ENCODE measurements at regions not wholly inside any gene's neighbourhood (a gene's known extent, or its start where the extent isn't known, plus 50 kb on each side); places are given as distances from the start of the nearest gene placed in this dataset.

- Histone ChIP-seq H3K4me3 (ENCODE audit: low read length in 3 of 3) (no peak overlapping the region), H3K36me3 (ENCODE audit: control insufficient read depth in 2 of 3, insufficient read depth in 3 of 3, low read length in 3 of 3) (no peaks in the 10 kb centered on the region), H3K4me1 (ENCODE audit: control insufficient read depth in 2 of 3, insufficient read depth in 2 of 3, low read depth in 1 of 3, low read length in 3 of 3) (no peaks in the 10 kb centered on the region), H3K9me3 (ENCODE audit: control insufficient read depth in 2 of 3, insufficient read depth in 1 of 3, low read length in 3 of 3) (no peaks in the 10 kb centered on the region), H3K27me3 (ENCODE audit: control insufficient read depth, insufficient read depth, low read length) (no peaks in the 10 kb centered on the region), H3K9ac (ENCODE audit: low read length in 3 of 3) (no peak overlapping the region), H3K27ac (ENCODE audit: low read depth in 2 of 2, low read length in 2 of 2) (no peak overlapping the region)
- intact Hi-C loops (cut with DNase I), result no loop called here
- FAIRE-seq (no peak), DNase-seq (no peak)
- no peak for TF ChIP-seq CTCF (IDR thresholded peaks at IDR 0.05; ENCODE audit: borderline replicate concordance, extremely low read depth, insufficient read depth)
These were observed 479.7 kb downstream of the FSCB start for GRCh38 chr14:44027397-44027796.

- H3K27me3 ChIP-seq (ENCODE audit: control insufficient read depth, insufficient read depth, low read length), result no peaks in the 10 kb centered on the region
- no peak overlapping the region for H3K9ac ChIP-seq (ENCODE audit: low read length in 3 of 3)
- no peak for DNase-seq
- no peak for TF ChIP-seq CTCF (IDR thresholded peaks at IDR 0.05; ENCODE audit: borderline replicate concordance, extremely low read depth, insufficient read depth)
- no peaks in the 10 kb centered on the region for H3K4me1 ChIP-seq (ENCODE audit: control insufficient read depth in 2 of 3, insufficient read depth in 2 of 3, low read depth in 1 of 3, low read length in 3 of 3)
- no peak for FAIRE-seq
- intact Hi-C loops (cut with DNase I), result no loop called here
- no peaks in the 10 kb centered on the region for H3K9me3 ChIP-seq (ENCODE audit: control insufficient read depth in 2 of 3, insufficient read depth in 1 of 3, low read length in 3 of 3)
- no peak overlapping the region for H3K4me3 ChIP-seq (ENCODE audit: low read length in 3 of 3)
- no peaks in the 10 kb centered on the region for H3K36me3 ChIP-seq (ENCODE audit: control insufficient read depth in 2 of 3, insufficient read depth in 3 of 3, low read length in 3 of 3)
- no peak overlapping the region for H3K27ac ChIP-seq (ENCODE audit: low read depth in 2 of 2, low read length in 2 of 2)
These were observed 496.5 kb downstream of the FSCB start for GRCh38 chr14:44010595-44010994.

- Histone ChIP-seq H3K27ac (ENCODE audit: low read depth in 2 of 2, low read length in 2 of 2) (no peak overlapping the region), H3K4me3 (ENCODE audit: low read length in 3 of 3) (no peak overlapping the region), H3K27me3 (ENCODE audit: control insufficient read depth, insufficient read depth, low read length) (no peaks in the 10 kb centered on the region), H3K36me3 (ENCODE audit: control insufficient read depth in 2 of 3, insufficient read depth in 3 of 3, low read length in 3 of 3) (no peaks in the 10 kb centered on the region), H3K9me3 (ENCODE audit: control insufficient read depth in 2 of 3, insufficient read depth in 1 of 3, low read length in 3 of 3) (no peaks in the 10 kb centered on the region), H3K9ac (ENCODE audit: low read length in 3 of 3) (no peak overlapping the region), H3K4me1 (ENCODE audit: control insufficient read depth in 2 of 3, insufficient read depth in 2 of 3, low read depth in 1 of 3, low read length in 3 of 3) (no peaks in the 10 kb centered on the region)
- intact Hi-C loops (cut with DNase I), result no loop called here
- DNase-seq, result no peak
- TF ChIP-seq CTCF (IDR thresholded peaks at IDR 0.05; ENCODE audit: borderline replicate concordance, extremely low read depth, insufficient read depth), result no peak
- no peak for FAIRE-seq
These were observed 497.0 kb downstream of the FSCB start for GRCh38 chr14:44010071-44010470.

- Histone ChIP-seq H3K4me1 (ENCODE audit: control insufficient read depth in 2 of 3, insufficient read depth in 2 of 3, low read depth in 1 of 3, low read length in 3 of 3) (no peaks in the 10 kb centered on the region), H3K27me3 (ENCODE audit: control insufficient read depth, insufficient read depth, low read length) (no peaks in the 10 kb centered on the region), H3K4me3 (ENCODE audit: low read length in 3 of 3) (no peak overlapping the region), H3K9ac (ENCODE audit: low read length in 3 of 3) (no peak overlapping the region), H3K9me3 (ENCODE audit: control insufficient read depth in 2 of 3, insufficient read depth in 1 of 3, low read length in 3 of 3) (no peaks in the 10 kb centered on the region), H3K27ac (ENCODE audit: low read depth in 2 of 2, low read length in 2 of 2) (no peak overlapping the region), H3K36me3 (ENCODE audit: control insufficient read depth in 2 of 3, insufficient read depth in 3 of 3, low read length in 3 of 3) (no peaks in the 10 kb centered on the region)
- intact Hi-C loops (cut with DNase I), result no loop called here
- DNase-seq (no peak), FAIRE-seq (no peak)
- no peak for TF ChIP-seq CTCF (IDR thresholded peaks at IDR 0.05; ENCODE audit: borderline replicate concordance, extremely low read depth, insufficient read depth)
These were observed 497.4 kb downstream of the FSCB start for GRCh38 chr14:44009642-44010041.

All from kidney (tissue), 13 donors.